MG63 (cell line): ENCODE measurements at regions not wholly inside any gene's neighbourhood (a gene's known extent, or its start where the extent isn't known, plus 50 kb on each side); places are given as distances from the start of the nearest gene placed in this dataset.
"Not testable (repeated sequence)": the region's sequence is repeated elsewhere in the genome, so short reads cannot be mapped to it uniquely, and the experiment has no call there.

Experiments used
- DNase-seq: peaks from one replicate; pipeline ENCODE4 v3.0.0-alpha.2; 2020
- H3K27me3 ChIP-seq: fragments of 250-450 bp; sonication (Bioruptor Pico); 2 replicates; pipeline ENCODE4 v1.5.1; 2020; ENCODE audit warnings: mild to moderate bottlenecking, moderate library complexity
- H3K36me3 ChIP-seq: fragments of 250-450 bp; sonication (Bioruptor Pico); 2 replicates; pipeline ENCODE4 v1.5.1; 2020; ENCODE audit warnings: mild to moderate bottlenecking, moderate library complexity
- H3K4me3 ChIP-seq: fragments of 250-450 bp; sonication (Bioruptor Pico); 2 replicates; pipeline ENCODE4 v1.5.1; 2020; ENCODE audit warnings: mild to moderate bottlenecking, moderate library complexity
- H3K9me3 ChIP-seq: fragments of 250-450 bp; sonication (Bioruptor Pico); 2 replicates; pipeline ENCODE4 v1.5.1; 2020; ENCODE audit warnings: mild to moderate bottlenecking, moderate library complexity

DNA sequence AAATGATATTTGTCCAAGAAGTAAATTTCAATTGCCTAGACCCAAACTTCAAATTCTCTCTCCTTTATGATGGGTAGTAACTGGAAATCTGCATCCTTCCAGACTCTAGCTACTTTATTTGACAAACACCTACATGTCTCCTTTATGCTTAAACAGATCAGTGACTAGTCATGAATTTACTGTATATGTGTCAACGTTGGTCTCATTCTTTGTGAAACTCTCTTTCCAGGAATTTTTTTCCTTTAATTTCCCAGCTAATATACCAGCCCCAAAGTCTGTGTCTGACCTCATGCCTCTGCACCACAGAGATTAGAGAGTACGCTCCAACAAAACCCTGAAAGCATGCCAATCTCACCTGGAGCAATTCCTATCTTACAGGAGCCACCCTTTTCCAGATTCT lies 811.2 kb upstream of the NCAM2 start:
- DNase-seq: no peak
- Histone ChIP-seq H3K27me3 (no peaks in the 10 kb centered on the region), H3K36me3 (no peaks in the 10 kb centered on the region), H3K9me3 (no peaks in the 10 kb centered on the region), H3K4me3 (no peak overlapping the region)

DNA sequence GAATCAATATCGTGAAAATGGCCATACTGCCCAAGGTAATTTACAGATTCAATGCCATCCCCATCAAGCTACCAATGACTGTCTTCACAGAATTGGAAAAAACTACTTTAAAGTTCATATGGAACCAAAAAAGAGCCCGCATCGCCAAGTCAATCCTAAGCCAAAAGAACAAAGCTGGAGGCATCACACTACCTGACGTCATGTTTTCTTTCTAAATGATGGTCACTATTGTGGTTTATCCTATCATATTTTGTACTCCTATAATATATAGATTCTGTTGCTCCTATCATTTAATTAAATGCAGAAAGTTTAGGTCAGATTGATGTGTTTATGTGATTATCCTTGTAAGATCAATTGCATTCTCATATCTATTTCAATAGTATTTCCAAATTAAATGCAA lies 796.9 kb upstream of the NCAM2 start:
- H3K36me3 ChIP-seq, H3K27me3 ChIP-seq, H3K4me3 ChIP-seq, H3K9me3 ChIP-seq, DNase-seq: not testable (repeated sequence)

DNA sequence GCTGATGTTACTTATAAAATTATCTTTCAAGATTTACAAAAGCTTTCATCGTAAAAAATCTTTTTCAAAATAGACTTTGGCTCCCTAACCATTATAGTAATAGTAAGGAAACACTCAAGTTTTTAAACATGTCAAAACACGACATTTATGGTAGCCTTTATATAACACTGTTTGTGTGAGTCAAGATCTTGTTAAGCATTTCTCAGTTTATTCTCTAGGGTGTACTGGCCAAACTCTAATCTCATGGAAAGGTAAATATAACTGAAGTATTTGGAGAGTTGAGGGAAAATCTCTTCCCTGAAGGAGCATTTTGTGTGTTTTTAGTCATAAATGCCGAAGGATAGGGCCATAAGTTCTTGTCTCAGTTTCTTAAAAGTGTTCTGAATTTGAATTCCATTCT lies 790.9 kb upstream of the NCAM2 start:
- Histone ChIP-seq H3K4me3 (no peak overlapping the region), H3K27me3 (no peaks in the 10 kb centered on the region), H3K36me3 (no peaks in the 10 kb centered on the region), H3K9me3 (no peaks in the 10 kb centered on the region)
- DNase-seq: no peak

DNA sequence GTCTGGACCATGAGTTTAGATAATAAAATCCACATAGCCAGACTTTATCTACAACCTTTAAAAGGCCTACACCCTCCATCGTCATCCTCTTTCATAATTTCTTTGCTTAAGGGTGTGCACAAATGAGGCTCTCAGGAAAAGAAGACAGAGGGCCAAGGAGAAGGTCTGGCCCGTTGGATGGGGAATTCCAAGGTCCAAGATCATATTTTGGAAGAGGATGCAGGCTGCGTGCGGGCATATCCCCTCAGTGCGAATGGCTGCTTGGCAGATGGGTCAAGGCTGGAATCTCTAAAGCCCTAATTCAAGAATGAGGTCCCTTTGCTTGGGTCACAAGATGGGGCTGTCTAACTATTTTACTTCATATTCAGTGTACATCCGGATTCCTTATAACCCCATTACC lies 782.2 kb upstream of the NCAM2 start:
- DNase-seq: no peak
- Histone ChIP-seq H3K27me3 (no peaks in the 10 kb centered on the region), H3K36me3 (no peaks in the 10 kb centered on the region), H3K4me3 (no peak overlapping the region), H3K9me3 (no peaks in the 10 kb centered on the region)

DNA sequence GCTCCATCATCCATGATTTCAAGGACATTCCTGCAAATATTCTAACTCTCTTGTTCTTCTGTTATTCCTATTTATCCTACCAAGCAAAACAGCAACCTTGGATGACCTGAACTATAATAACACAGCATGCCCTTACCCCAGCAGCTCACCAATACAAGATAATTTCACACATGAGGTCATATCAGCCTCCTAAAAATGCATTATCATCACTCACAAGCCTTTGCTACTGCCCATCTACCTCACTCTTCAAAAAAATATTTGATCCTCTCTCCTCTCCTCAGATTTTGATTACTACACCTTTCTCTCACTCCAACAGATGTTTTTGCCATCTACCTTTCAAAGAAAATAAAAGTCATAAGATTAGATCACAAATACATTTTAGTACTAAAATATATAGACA lies 777.6 kb upstream of the NCAM2 start:
- DNase-seq: no peak
- Histone ChIP-seq H3K27me3 (no peaks in the 10 kb centered on the region), H3K9me3 (no peaks in the 10 kb centered on the region), H3K36me3 (no peaks in the 10 kb centered on the region), H3K4me3 (no peak overlapping the region)

DNA sequence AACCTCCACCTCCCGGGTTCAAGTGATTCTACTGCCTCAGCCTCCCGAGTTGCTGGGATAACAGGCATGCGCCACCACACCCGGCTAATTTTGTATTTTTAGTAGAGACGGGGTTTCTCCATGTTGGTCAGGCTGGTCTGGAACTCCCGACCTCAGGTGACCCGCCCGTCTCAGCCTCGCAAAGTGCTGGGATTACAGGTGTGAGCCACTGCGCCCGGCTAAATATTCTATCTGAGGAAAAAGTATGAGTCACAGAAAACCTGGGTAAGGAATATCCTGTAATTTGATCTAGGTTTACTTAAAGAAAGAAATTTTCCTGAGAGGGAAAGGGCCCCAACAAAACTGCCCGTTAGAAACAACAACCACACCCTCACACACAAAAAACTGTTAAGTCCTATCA lies 776.2 kb upstream of the NCAM2 start:
- DNase-seq, H3K4me3 ChIP-seq, H3K36me3 ChIP-seq: not testable (repeated sequence)

DNA sequence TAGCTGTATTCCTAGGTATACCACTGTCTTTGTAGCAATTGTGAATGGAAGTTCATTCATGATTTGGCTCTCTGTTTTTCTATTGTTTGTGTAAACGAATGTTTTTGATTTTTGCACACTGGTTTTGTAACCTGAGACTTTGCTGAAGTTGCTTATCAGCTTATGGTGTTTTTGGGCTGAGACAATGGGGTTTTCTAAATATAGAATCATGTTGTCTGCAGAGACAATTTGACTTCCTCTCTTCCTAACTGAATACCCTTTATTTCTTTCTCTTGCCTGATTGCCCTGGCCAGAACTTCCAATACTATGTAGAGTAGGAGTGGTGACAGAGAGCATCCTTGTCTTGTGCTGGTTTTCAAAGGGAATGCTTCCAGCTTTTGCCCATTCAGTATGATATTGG lies 761.6 kb upstream of the NCAM2 start:
- H3K4me3 ChIP-seq, DNase-seq, H3K9me3 ChIP-seq, H3K36me3 ChIP-seq, H3K27me3 ChIP-seq: not testable (repeated sequence)

More for the DNA sequence above, 776.2 kb upstream of the NCAM2 start:
- not testable (repeated sequence) for H3K27me3 ChIP-seq, H3K9me3 ChIP-seq

DNA sequence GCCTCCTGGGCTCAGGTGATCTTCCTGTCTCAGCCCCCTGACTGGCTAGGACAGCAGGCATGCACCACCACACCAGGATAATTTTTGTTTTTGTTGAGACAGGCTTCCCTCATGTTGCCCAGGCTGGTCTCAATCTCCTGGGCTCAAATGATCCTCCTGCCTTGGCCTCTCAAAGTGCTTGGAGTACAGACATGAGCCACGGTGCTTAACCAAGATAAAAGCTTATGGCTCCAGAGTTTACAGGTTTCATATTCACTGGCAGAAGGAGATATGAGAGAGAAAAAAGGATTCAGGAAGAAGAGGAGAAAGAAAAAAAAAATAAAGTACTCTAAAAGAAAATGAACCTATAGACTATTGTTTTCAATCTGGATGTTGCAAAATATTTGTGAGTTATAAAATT lies 748.8 kb upstream of the NCAM2 start:
- DNase-seq: no peak
- Histone ChIP-seq H3K27me3 (no peaks in the 10 kb centered on the region), H3K36me3 (no peaks in the 10 kb centered on the region), H3K9me3 (no peaks in the 10 kb centered on the region), H3K4me3 (no peak overlapping the region)

DNA sequence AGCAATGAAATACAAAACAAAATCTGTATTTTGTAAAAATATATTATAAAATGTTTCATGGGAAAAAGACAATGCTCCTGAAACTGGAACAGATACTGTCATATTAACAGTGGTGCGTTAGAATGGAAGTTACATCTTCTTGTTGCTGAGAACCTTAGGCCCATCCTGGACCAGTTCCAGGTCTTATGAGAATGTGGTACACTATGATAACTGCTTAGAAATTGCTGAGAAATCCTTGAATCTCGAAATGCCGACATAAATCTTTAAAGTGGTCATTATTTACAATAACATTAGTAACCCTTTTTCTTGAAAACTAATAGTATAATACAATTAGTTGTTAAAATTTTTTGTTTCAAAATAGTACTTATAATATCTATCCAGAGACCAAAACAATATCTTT lies 747.9 kb upstream of the NCAM2 start:
- Histone ChIP-seq H3K27me3 (no peaks in the 10 kb centered on the region), H3K36me3 (no peaks in the 10 kb centered on the region), H3K9me3 (no peaks in the 10 kb centered on the region), H3K4me3 (no peak overlapping the region)
- no peak for DNase-seq

DNA sequence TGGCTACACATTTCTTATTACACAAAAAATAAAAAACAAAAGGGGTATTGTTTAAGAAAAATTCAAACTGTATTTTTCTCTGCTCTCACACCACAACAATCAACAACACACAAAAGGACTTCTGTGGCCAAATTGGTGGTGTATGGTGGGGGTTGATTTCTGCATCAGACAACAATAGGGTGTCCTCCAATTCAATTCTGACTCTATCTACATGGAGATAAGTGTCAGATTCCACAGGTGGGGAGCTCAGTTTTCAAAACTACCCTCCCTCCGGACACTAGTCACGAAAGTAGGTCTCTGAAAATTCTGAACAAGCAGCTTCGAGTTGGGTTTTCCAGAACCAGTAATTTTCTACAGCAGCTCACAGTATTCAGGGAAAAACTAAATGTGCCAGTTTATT lies 744.9 kb upstream of the NCAM2 start:
- Histone ChIP-seq H3K4me3 (no peak overlapping the region), H3K36me3 (no peaks in the 10 kb centered on the region), H3K27me3 (no peaks in the 10 kb centered on the region), H3K9me3 (no peaks in the 10 kb centered on the region)
- no peak for DNase-seq

DNA sequence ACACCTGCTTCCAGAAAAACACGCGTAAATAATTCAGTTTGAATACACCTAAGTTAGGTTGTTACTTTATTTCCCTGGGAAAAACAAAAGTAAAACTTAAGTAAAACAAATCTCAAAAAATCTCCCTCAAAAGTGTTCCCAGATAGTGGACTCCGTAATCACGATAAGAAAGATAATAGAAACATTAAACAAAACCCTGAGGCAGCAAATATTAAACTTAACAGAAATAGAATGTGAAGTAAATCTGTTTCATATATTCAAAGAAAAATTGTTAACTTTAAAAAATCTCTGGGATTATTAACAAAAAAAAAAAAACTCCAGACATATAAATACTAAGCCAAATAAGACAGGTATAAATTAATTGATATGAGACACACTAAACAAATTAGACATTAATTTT lies 743.2 kb upstream of the NCAM2 start:
- H3K4me3 ChIP-seq: no peak overlapping the region
- DNase-seq: no peak
- no peaks in the 10 kb centered on the region for H3K36me3 ChIP-seq
- H3K9me3 ChIP-seq: no peaks in the 10 kb centered on the region
- no peaks in the 10 kb centered on the region for H3K27me3 ChIP-seq

DNA sequence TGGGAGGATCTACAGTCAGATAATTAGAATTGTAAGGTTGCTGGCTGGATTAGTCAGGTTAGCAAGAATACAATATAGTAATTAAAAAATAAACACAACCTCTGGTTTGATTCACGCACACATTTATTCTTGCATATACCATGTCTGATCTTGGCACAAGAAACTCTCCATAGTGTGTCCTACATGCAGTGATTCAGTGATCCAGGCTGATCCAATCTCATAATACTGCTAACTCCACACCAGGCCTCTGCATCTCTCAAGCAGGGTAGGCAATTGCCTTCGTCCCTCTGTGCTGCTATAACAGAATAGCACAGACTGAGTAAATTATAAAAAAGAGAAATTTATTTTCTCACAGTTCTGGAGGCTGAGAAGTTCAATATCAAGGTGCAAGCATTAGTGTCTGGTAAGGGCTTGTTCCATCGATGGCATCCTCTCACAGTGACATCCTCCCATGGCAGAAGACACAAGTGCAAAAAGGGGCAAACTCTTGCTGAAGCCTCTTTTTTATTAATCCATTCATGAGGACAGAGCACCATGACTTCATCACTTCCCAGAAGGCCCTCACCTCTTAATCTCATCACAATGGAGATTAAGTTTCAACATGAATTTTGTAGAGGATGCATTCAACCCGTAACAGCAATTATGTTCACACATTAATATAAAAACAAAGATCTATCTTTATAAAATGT lies 741.0 kb upstream of the NCAM2 start:
- Histone ChIP-seq H3K36me3 (no peaks in the 10 kb centered on the region), H3K27me3 (no peaks in the 10 kb centered on the region), H3K4me3 (no peak overlapping the region), H3K9me3 (no peaks in the 10 kb centered on the region)
- DNase-seq: no peak

DNA sequence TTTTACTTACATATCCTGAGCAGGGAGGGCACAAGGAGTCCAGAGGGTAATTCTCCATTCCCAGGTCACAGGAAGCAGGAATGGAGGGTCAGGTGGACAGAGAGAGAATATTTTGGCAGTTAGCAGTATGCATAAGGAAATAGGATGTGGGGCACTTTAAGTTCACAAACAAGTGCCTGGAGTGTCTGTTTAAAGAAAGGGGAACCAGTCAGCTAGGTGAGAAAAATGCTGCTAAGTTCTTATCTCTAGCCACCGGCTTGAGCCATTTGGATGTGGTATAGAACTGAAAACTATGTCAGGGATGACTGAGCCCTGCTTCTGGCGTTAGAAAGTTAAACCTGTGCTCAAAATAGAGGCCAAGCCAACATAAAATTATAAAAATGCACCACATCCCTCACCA lies 739.7 kb upstream of the NCAM2 start:
- Histone ChIP-seq H3K9me3 (no peaks in the 10 kb centered on the region), H3K4me3 (no peak overlapping the region), H3K36me3 (no peaks in the 10 kb centered on the region), H3K27me3 (no peaks in the 10 kb centered on the region)
- no peak for DNase-seq

DNA sequence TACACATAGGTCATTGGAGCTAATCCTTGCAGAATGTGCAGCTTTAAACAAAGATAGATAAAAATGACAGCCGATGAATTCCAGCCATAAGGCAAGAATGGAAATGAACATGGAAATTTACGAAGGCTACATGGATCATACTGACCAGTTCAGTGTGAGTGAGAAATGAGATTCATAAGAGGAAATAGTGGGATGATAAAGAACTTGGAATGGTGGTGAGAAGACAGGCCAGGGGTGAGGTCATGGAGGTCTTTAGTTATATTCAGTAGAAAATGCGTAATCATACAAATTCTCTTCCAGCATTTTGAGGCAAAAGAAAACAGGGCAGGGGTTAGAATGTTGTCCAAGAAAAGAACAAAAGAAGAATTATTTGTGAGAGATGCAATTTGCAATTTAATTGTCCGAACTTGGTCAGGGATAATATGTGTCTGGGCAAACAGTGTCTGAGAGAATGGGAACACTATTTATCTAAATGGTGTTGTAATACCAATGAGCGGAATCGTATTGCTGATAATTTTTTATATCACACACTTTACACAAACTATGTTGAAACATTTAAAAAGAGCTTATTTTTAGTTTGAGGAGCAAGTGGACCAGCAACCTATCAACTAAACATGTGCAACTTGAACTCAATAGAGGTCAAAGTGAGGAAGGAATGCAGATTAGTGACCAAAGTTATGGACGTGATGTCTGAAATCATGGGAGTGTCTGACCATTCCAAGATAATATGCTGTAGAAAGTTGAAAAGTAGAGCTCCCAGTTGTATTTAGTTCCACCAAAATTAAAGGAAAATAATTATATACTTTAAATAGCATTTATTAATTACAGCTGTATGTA lies 739.0 kb upstream of the NCAM2 start:
- H3K9me3 ChIP-seq: no peaks in the 10 kb centered on the region
- no peaks in the 10 kb centered on the region for H3K36me3 ChIP-seq
- no peak overlapping the region for H3K4me3 ChIP-seq
- H3K27me3 ChIP-seq: no peaks in the 10 kb centered on the region
- no peak for DNase-seq

DNA sequence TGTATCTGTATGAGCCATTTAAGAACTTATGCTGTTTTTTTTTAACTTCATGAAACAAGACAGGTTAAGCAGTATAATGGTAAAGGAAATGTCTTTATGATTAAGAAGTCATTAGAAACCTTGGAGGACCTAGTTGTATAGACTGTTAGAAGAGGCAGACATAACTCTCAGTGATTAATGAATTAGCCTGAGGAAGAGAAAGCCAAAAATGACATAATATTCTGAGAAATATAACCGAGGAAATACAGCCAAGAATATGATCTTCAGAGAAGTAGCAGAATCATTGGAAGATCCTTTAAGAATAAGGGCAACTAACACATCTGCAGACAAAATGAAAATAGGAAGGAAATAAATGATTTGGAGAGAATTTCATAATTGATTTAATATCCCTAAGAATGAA lies 738.1 kb upstream of the NCAM2 start:
- no peak for DNase-seq
- no peak overlapping the region for H3K4me3 ChIP-seq
- H3K36me3 ChIP-seq: no peaks in the 10 kb centered on the region
- H3K9me3 ChIP-seq: no peaks in the 10 kb centered on the region
- H3K27me3 ChIP-seq: no peaks in the 10 kb centered on the region

DNA sequence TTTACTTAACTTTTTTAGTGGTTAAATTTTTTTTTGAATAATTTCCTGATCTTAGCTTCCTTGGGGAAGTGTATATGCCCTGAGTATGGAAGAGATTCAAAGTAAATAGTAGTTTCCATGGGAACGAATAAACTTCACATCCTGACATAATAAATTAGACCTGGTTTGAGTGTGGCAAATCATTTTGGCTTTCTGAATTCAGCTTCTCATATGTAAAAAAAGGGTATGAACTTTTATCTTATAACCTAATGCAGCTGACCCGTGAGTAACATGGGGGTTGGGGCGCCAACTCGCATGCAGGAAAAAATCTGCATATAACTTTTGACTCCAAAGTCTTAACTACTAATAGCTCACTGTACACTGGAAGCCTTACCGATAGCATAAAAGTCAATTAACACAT lies 736.8 kb upstream of the NCAM2 start:
- Histone ChIP-seq H3K4me3 (no peak overlapping the region), H3K36me3 (no peaks in the 10 kb centered on the region), H3K9me3 (no peaks in the 10 kb centered on the region), H3K27me3 (no peaks in the 10 kb centered on the region)
- no peak for DNase-seq

DNA sequence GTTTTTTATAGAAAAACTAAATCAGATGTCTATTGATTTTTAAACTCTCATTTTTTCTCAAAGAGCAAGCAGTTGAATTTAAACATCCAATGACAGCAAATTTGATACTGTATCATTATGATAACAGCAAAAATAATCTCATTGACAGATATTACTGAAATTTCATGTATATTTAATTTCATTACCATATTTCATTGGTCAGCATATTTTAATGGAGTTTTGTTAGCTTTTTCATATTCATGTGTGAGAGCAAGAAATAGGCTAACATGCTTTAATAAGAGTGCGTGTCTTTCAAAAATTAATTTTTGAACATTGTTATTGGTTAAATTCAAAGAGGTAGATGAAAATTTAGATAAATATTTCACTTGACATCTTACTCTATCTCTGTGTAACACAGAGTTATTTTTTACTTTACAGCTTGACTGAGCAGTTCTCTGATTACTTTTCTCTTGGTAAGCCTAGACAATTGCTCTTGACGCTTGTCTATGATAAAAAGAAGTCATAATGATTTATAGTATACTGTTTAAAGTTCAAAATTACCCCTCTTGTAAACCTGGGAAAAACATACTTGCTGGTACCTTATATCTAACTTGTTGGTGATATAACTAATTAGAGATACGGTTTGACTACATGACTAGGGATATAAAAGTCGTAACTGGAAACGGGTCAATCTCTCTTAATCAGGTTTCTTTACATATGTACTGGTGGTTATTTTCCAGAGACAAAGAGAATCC lies 732.3 kb upstream of the NCAM2 start:
- no peak overlapping the region for H3K4me3 ChIP-seq
- no peaks in the 10 kb centered on the region for H3K27me3 ChIP-seq
- H3K9me3 ChIP-seq: no peaks in the 10 kb centered on the region
- no peak for DNase-seq
- H3K36me3 ChIP-seq: no peaks in the 10 kb centered on the region

DNA sequence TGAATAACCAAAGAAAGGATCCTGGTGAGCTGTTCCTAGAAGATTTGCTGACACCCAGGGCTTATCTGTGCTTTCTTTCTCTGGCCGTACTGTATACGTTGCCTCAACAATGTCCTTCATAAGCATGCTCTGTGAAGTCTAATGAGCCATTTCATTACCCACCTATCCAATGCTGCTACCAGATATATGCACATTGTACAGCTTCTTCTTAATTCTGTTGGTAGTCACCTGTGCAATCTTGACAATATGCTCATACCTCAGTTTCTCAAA lies 731.8 kb upstream of the NCAM2 start:
- H3K9me3 ChIP-seq: no peaks in the 10 kb centered on the region
- DNase-seq: no peak
- H3K36me3 ChIP-seq: no peaks in the 10 kb centered on the region
- no peaks in the 10 kb centered on the region for H3K27me3 ChIP-seq
- no peak overlapping the region for H3K4me3 ChIP-seq
